ENCODE measurements at regions not wholly inside any gene's neighbourhood (a gene's known extent, or its start where the extent isn't known, plus 50 kb on each side); places are given as distances from the start of the nearest gene placed in this dataset.

- no peak for DNase-seq (ENCODE audit: low spot score)
Observed at GRCh38 chr2:176504440-176504839, 235.2 kb downstream of the MTX2 start.

GRCh38 chr2:176507786-176508185 lies 238.5 kb downstream of the MTX2 start:
- no peak for DNase-seq (ENCODE audit: low spot score)

GRCh38 chr2:176508374-176508773 lies 239.1 kb downstream of the MTX2 start:
- DNase-seq (ENCODE audit: low spot score), result no peak

- no peak for DNase-seq (ENCODE audit: low spot score)
Observed at GRCh38 chr2:176508984-176509740, 239.9 kb downstream of the MTX2 start.

GRCh38 chr2:176514276-176514675 lies 245.0 kb downstream of the MTX2 start:
- DNase-seq (ENCODE audit: low spot score), result no peak

GRCh38 chr2:176514805-176515500 lies 245.7 kb downstream of the MTX2 start:
- no peak for DNase-seq (ENCODE audit: low spot score)

- DNase-seq (ENCODE audit: low spot score), result no peak
Observed at GRCh38 chr2:176516051-176516602, 246.9 kb downstream of the MTX2 start.

GRCh38 chr2:176518823-176519222 lies 249.6 kb downstream of the MTX2 start:
- no peak for DNase-seq (ENCODE audit: low spot score)

- no peak for DNase-seq (ENCODE audit: low spot score)
Observed at GRCh38 chr2:176521878-176522670, 252.8 kb downstream of the MTX2 start.

GRCh38 chr2:176525086-176525485 lies 255.8 kb downstream of the MTX2 start:
- no peak for DNase-seq (ENCODE audit: low spot score)

GRCh38 chr2:176526995-176527901 lies 258.0 kb downstream of the MTX2 start:
- DNase-seq (ENCODE audit: low spot score), result no peak

GRCh38 chr2:176531608-176532007 lies 262.4 kb downstream of the MTX2 start:
- DNase-seq (ENCODE audit: low spot score), result no peak

GRCh38 chr2:176533505-176534193 lies 264.4 kb downstream of the MTX2 start:
- no peak for DNase-seq (ENCODE audit: low spot score)

- DNase-seq (ENCODE audit: low spot score), result no peak
Observed at GRCh38 chr2:176534798-176535466, 265.7 kb downstream of the MTX2 start.

- DNase-seq (ENCODE audit: low spot score), result no peak
Observed at GRCh38 chr2:176535467-176536113, 266.3 kb downstream of the MTX2 start.

GRCh38 chr2:176536439-176537133 lies 267.3 kb downstream of the MTX2 start:
- DNase-seq (ENCODE audit: low spot score), result no peak

- no peak for DNase-seq (ENCODE audit: low spot score)
Observed at GRCh38 chr2:176537932-176538331, 268.7 kb downstream of the MTX2 start.

- DNase-seq (ENCODE audit: low spot score), result no peak
Observed at GRCh38 chr2:176540995-176541394, 271.8 kb downstream of the MTX2 start.

- no peak for DNase-seq (ENCODE audit: low spot score)
Observed at GRCh38 chr2:176542476-176542875, 273.2 kb downstream of the MTX2 start.

All from hematopoietic multipotent progenitor cell treated with erythropoietin and hydrocortisone succinate and interleukin-3 and kit ligand, for 17 days (in vitro differentiated cells).